ENCODE measurements at regions not wholly inside any gene's neighbourhood (a gene's known extent, or its start where the extent isn't known, plus 50 kb on each side); places are given as distances from the start of the nearest gene placed in this dataset.
"Not testable (repeated sequence)": the region's sequence is repeated elsewhere in the genome, so short reads cannot be mapped to it uniquely, and the experiment has no call there.

DNA sequence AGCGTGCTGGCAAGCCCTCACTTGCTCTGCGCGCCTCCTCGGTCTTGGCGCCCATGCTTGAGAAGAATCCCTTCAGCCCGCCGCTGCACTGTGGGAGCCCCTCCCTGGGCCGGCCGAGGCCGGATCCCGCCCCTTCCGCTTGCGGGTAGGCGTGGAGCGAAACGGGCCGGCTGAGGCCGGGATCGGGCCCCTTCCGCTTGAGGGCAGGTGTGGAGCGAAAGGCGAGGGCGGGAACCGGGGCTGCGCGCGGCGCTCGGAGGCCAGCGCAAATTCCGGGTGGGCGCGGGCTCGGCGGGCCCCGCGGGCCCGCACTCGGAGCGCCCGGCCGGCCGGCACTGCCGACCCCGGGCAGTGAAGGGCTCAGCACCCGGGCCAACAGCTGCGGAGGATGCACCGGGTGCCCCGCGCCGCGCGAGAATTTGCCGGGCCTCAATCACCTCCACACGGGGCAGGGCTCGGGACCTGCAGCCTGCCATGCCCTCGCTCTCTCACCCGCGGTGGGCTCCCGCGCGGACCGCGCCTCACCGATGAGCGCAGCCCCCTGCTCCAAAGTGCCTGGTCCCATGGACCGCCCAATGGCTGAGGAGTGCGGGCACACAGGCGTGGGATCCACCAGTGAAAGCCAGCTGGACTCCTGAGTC is 58.1 kb upstream of the GBA3 start:
- DNase-seq, result no peak
- no peaks in the 10 kb centered on the region for H3K9me3 ChIP-seq
- no peaks in the 10 kb centered on the region for H3K4me1 ChIP-seq
- H3K36me3 ChIP-seq, result no peaks in the 10 kb centered on the region
- no peaks in the 10 kb centered on the region for H3K27me3 ChIP-seq
- 88 to 92% methylated on average over 13 to 41 of the region's 69 CpGs for WGBS, 2 donors (ENCODE audit: low coverage in 1 of 2)
- TF ChIP-seq, protein P1, sequence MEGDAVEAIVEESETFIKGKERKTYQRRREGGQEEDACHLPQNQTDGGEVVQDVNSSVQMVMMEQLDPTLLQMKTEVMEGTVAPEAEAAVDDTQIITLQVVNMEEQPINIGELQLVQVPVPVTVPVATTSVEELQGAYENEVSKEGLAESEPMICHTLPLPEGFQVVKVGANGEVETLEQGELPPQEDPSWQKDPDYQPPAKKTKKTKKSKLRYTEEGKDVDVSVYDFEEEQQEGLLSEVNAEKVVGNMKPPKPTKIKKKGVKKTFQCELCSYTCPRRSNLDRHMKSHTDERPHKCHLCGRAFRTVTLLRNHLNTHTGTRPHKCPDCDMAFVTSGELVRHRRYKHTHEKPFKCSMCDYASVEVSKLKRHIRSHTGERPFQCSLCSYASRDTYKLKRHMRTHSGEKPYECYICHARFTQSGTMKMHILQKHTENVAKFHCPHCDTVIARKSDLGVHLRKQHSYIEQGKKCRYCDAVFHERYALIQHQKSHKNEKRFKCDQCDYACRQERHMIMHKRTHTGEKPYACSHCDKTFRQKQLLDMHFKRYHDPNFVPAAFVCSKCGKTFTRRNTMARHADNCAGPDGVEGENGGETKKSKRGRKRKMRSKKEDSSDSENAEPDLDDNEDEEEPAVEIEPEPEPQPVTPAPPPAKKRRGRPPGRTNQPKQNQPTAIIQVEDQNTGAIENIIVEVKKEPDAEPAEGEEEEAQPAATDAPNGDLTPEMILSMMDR (IDR thresholded peaks at IDR 0.05), result no peak
- no peak for TF ChIP-seq EP300 (IDR thresholded peaks at IDR 0.05; ENCODE audit: low read depth)
- TF ChIP-seq POLR2AphosphoS5 (IDR thresholded peaks at IDR 0.05), result no peak
- no peak for TF ChIP-seq POLR2A (IDR thresholded peaks at IDR 0.05)
- no peak overlapping the region for H3K27ac ChIP-seq
- in situ Hi-C loops (cut with MboI; ENCODE audit: low pct_ligation_motif_present in 1 of 4, low pct_unique_long_range_greater_than_20kb in 1 of 4, low sequenced_read_pairs in 3 of 4), result no loop called here
- no peak overlapping the region for H3K4me3 ChIP-seq
- intact Hi-C loops (cut with DNase I; ENCODE audit: low total_unique reads), result no loop called here

DNA sequence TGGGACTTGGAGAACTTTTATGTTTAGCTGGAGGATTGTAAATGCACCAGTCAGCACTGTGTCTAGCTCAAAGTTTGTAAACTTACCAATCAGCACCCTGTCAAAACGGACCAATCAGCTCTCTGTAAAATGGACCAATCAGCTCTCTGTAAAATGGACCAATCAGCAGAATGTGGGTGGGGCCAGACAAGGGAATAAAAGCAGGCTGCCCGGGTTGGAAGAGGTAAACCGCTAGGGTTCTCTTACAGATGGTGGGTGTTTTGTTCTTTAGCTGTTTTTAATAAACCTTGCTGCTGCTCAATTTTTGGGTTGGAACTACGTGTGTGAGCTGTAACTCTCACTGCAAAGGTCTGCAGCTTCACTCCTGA is 57.6 kb upstream of the GBA3 start:
- in situ Hi-C loops (cut with MboI; ENCODE audit: low pct_ligation_motif_present in 1 of 4, low pct_unique_long_range_greater_than_20kb in 1 of 4, low sequenced_read_pairs in 3 of 4); H3K27me3 ChIP-seq; DNase-seq; H3K27ac ChIP-seq; H3K36me3 ChIP-seq; H3K9me3 ChIP-seq; intact Hi-C loops (cut with DNase I; ENCODE audit: low total_unique reads); H3K4me1 ChIP-seq; H3K4me3 ChIP-seq: not testable (repeated sequence)
- 81 to 86% methylated on average over 3 to 4 of the region's 4 CpGs for WGBS, 2 donors (ENCODE audit: low coverage in 1 of 2)

DNA sequence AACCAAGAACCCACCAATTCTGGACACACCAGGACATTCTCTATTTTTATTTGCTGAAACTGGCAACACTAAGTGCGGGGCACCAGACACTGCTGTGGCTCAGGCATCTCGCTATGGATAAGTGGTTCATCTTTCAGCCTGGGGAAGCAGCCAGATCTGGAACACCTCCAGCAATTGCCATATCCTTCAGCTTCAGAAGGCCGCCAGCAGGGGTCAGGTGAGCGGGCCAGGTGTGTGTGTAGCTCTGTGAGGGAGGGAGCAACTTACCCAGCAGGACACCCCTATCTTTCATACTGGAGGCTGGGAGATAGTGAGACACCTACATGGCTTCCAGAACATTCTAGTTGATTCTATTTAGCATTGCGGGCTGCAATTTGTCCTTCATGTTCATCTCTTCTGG is 57.0 kb upstream of the GBA3 start:
- no peak for DNase-seq
- in situ Hi-C loops (cut with MboI; ENCODE audit: low pct_ligation_motif_present in 1 of 4, low pct_unique_long_range_greater_than_20kb in 1 of 4, low sequenced_read_pairs in 3 of 4), result no loop called here

DNA sequence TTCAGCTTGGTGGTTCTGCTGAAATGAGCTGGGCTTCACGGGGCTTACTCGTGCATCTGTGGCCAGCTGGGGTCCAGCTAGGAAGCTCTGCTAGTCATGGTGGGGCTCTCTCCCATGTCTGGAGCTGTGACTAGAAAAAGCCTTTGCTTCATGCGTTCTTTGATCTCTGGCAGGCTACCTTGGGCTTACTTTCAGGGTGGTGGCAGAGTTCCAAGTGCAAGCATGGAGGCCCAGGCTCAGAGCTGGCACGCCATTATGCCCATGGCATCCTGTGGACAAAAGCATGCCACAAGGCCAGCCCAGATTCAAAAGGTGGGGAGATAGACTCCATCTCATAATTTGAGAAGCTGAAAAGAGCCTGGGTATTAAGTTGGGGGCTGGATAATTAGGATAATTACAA is 55.4 kb upstream of the GBA3 start:
- intact Hi-C loops (cut with DNase I; ENCODE audit: low total_unique reads) (no loop called here), in situ Hi-C loops (cut with MboI; ENCODE audit: low pct_ligation_motif_present in 1 of 4, low pct_unique_long_range_greater_than_20kb in 1 of 4, low sequenced_read_pairs in 3 of 4) (no loop called here)
- Histone ChIP-seq H3K27ac (no peak overlapping the region), H3K4me1 (no peaks in the 10 kb centered on the region), H3K4me3 (no peak overlapping the region), H3K36me3 (no peaks in the 10 kb centered on the region), H3K27me3 (no peaks in the 10 kb centered on the region), H3K9me3 (peaks cover 0 to 3% of the 10 kb centered on the region in 2 donors)
- DNase-seq, result no peak
- TF ChIP-seq POLR2AphosphoS5 (IDR thresholded peaks at IDR 0.05) (no peak), EP300 (IDR thresholded peaks at IDR 0.05; ENCODE audit: low read depth) (no peak), POLR2A (IDR thresholded peaks at IDR 0.05) (no peak)
- TF ChIP-seq, protein P1 (IDR thresholded peaks at IDR 0.05), result no peak
- 73 to 83% methylated on average over 1 to 4 of the region's 4 CpGs for WGBS, 2 donors (ENCODE audit: low coverage in 1 of 2)

More for the DNA sequence above, 57.0 kb upstream of the GBA3 start:
- no peaks in the 10 kb centered on the region for H3K36me3 ChIP-seq
- no peak for TF ChIP-seq POLR2A (IDR thresholded peaks at IDR 0.05)
- TF ChIP-seq, protein P1 (IDR thresholded peaks at IDR 0.05), result no peak
- TF ChIP-seq POLR2AphosphoS5 (IDR thresholded peaks at IDR 0.05), result no peak
- TF ChIP-seq EP300 (IDR thresholded peaks at IDR 0.05; ENCODE audit: low read depth), result no peak
- H3K27me3 ChIP-seq, result no peaks in the 10 kb centered on the region
- no peaks in the 10 kb centered on the region for H3K4me1 ChIP-seq
- no peak overlapping the region for H3K4me3 ChIP-seq
- WGBS, 2 donors (ENCODE audit: low coverage in 1 of 2), result 80 to 93% methylated on average over 2 to 5 of the region's 5 CpGs
- intact Hi-C loops (cut with DNase I; ENCODE audit: low total_unique reads), result no loop called here
- H3K9me3 ChIP-seq, result peaks cover 0 to 3% of the 10 kb centered on the region in 2 donors
- H3K27ac ChIP-seq, result no peak overlapping the region

Small RNA genes lying in the stretch of these regions (small RNA-seq; reads per million reads assigned to genes)
- gene AC098583.1, result 0 reads per million in 4 donors

Measured in transverse colon (tissue), 4 donors.